ENCODE measurements at regions not wholly inside any gene's neighbourhood (a gene's known extent, or its start where the extent isn't known, plus 50 kb on each side); places are given as distances from the start of the nearest gene placed in this dataset.

DNA sequence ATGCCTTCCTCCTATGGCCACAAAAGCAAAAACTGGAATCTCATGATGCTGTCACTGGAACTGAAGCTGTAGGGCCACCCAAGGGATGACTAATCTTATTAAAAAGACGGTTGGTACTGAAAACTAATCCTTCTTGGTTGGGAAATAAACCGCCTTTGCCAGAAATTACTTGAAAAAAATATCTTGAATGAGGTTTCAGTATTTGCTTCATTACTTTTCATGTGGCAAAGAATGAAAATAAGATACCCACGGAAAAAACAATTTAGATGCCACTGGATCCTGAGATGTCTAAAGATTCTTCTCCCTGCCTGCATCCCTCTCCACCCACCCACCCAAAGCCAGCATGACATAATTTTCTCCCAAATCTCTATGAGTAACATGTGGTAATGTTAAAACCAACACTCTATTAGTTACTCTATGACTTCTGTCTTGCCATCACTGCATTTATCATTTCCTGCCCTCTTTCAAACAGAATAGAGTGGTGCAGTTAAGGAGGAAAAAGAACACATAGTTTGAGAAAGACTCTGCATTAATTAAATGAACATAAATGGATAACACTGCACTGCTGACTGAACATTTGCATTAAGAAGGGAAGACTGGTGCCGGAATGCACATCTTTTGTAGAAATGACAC, 111.8 kb upstream of the DPH6 start:
- no peak for DNase-seq (ENCODE audit: low spot score)

DNA sequence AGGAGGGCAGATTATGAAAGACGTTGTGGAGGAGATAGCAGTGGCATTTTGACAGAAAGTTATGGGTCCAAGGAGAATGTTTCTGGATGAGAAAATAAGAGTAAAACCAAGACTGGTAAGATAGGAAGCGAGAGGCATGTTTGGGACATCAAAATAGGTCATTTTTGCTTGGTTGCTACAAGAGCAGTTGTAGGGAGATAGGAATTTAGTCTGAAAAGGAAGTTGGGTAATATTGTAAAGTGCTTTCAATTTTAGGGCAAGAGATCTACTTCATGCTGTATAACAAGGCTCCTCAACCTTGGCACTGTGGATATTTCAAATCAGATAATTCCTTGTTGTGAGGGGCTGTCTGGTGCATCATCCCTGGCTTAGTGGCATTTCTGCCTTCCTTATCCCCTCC, 118.0 kb upstream of the DPH6 start:
- no peak for DNase-seq (ENCODE audit: low spot score)

DNA sequence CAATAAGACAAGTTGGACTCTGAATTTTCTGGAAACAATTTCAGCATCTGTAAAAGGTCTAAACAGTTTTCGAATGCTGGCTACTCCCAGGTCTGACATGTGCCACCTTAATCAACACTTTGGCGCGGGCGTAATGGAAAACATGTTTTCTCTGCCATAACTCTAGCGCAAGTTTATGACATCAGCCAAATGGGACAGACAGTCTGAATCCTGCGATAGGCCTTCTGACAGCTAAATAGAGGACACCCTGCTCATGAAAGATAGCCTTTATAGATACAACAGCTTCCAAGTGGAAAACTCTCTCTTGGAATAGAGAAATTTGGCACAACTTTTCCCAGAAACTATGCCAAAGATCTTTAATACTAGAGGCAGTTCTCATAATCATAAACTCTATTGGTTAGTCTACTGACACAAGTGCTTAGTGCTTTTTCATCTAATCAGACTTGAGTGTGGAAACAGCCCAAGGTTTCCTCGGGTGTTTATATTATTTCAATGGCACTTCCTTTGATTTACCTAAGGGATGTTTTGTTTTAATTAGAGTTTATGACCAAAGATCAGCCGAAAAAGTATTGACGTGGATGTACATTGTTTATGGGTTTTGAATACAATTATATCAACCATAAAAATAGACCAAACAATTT, 120.1 kb upstream of the DPH6 start:
- no peak for DNase-seq (ENCODE audit: low spot score)

DNA sequence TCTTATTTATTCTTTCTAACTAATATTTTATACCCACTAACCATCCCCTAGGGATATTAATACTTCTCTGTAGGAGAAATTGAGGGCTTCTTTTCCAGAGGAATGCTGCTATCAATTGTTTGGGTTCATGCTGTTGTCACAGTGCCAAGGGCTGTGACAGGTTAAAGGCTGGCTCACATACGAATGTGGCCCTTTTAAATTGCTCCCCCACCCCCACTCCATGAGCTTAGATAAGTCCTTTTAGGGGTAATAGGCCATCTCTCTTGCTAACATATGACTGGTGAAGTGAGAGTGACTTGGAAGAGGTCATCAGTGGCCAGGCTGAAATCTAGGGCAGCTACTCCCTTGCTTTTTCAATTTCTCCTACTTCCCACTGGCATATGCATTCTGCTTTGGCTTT, 121.9 kb upstream of the DPH6 start:
- DNase-seq (ENCODE audit: low spot score), result no peak

DNA sequence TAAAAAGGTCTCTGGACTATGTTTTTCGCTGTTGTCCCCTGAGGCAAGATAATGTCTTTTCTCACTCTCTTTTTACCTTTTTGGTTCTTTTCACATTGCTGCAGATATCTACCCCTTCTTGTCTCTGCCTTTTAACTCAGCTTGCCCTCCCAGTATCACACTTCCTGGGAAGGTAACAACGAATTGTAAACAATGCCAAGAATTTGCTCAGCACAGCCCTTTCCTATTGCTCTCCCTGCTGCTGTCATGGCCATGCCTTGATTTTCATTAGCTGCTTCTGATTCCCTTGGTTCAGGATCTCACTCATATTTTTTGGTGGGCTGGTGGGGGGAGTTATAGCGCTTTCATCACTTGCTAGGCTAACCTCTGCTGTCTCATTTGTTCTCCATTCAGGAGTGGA, 123.1 kb upstream of the DPH6 start:
- DNase-seq (ENCODE audit: low spot score), result no peak

DNA sequence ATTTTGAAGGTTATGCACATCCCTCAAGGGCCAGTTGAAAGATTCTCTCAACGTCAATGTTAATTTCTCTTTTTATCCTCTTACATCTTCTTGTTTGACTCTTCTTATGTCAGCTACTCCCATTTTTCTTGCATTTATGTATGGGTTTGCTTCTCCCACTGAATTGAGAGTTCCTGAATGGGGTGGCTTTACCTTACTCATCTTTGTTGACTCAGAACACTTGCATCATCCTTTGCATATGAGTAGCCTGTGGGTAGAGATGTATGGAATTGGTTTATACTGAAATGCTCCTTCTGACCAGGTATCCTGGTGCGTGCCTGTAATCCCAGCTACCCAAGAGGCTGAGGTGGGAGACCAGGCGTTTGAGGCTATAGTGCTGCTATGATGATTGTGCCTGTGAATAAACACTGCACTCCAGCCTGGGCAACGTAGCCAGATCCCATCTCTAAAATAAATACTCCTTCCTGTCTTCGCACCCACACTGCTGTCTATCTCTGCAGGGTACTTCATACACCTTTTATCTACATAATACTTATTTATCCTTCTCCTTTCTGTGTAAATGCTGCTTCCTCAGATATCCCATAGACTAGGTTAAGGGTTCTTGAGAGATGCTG, 123.6 kb upstream of the DPH6 start:
- no peak for DNase-seq (ENCODE audit: low spot score)

DNA sequence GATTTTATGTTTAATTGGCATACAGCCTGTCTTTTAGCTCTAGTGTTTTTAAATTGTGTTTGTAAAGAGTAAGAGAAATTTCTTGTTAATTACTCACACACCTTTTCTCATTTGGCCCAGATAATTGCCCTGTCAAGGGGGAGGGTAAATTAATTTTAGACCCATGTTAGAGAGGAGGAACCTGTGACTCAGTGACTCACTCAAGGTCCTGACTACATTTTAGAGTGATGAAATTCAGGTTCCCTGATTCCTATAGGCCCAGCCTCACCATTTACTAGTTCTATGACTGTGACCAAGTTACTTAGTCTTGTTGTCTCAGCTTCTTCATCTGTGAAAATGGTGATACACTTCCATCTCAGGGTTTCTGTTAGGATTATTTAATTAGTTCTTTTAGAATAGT, 125.2 kb upstream of the DPH6 start:
- no peak for DNase-seq (ENCODE audit: low spot score)

DNA sequence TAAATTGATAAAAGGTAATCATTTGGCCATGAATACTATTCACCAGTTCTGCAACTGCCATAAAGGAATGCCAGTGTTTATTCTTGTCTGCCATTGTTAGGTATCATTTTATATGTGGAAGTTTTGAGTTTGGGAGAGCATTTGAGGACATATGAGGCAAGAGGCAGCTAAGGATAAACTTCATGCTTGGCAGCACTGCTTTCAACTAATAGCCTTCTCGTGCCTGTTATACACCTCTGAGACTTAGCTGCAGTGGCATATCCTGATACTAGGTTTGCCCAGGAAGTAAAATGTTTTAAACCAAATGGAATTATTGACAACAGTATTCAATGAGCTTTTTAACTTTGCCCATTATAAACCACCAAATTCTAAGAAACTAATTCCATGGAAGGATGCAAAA, 126.0 kb upstream of the DPH6 start:
- no peak for DNase-seq (ENCODE audit: low spot score)

DNA sequence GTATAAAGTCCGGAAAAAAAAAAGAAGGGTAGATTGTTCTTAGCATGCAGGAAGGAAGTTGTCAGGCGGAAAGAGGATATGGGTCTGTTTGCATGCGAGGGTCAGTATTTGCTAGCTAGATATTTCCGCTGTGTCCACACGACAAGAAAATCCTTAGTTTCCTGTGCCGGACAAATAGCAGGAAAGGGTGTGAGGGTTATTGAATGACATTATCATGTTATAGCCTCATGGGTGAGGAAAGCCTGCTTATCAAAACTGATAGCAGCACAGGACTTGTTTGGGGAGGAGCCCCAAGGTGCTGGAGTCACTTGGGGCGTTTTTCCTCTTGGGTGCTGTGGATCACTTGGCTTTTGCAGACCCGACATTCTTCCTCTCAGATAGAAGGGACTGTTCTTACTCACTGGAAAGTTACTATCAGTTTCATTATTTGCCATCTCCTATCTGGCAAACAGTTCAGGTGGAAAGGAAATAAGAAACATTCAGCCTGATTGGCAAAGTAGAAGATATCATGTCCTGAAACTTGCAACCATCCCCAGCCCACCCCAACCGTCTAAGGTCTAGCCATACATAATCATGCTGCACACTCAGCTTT, 127.2 kb upstream of the DPH6 start:
- no peak for DNase-seq (ENCODE audit: low spot score)

DNA sequence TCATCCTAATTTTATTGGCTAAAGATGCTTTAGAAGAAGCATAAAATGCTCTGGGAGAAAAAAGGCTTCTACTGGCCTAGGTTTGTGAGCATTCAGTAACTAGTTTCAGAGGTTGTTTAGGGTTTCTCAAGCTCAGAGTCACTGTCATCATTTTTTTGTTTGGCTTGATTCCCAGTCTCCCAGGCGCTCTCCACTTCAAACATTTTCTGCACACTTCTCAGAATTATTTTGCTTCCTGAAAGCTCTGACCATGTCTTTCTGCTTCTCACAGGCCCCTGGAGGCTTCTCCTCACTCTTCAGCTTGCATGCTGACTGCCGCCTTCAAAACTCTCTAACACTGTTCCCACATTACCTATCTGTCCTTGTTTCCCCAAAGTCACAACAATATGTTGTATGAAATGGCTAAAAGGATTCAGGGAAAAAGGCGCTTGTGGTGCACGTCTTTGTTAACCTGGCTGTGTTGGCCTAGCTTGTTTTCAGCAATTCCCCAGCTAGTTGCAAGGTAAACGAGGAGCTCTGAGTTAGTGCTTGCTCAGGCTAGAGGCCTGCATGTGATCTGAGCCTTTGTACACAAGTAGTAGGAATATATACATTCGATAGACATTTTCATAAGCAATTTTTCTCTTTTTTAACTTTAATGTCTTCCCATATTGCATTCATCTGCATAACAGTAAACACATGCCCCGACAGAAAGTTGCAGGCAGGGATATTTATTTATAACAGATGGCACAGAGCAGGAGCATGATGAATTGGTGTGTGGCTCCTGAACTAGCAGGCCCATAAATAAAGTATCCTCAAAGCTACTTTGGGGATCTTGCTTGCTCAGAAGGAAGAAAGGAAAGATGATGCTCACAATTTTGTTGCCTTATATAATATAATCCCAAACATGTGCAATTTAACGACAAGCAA, 129.2 kb upstream of the DPH6 start:
- no peak for DNase-seq (ENCODE audit: low spot score)

DNA sequence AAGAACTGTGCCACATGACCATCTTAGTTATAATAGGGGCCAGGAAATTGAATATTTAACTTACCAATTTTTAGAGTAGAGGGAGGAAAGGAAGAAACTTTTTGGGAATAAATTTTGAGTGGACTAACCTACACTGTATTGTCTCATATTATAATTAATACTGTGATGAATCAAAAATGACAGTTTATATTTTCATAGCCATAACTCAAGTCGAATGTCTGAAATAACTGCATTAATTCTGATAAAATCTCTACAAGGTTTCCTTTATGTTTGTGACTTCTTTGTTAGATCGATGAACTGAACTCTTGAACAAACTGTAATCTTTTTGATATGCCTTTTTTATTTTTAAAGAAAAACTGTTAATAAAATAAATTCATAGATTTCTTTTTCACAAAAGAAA, 132.8 kb upstream of the DPH6 start:
- no peak for DNase-seq (ENCODE audit: low spot score)

DNA sequence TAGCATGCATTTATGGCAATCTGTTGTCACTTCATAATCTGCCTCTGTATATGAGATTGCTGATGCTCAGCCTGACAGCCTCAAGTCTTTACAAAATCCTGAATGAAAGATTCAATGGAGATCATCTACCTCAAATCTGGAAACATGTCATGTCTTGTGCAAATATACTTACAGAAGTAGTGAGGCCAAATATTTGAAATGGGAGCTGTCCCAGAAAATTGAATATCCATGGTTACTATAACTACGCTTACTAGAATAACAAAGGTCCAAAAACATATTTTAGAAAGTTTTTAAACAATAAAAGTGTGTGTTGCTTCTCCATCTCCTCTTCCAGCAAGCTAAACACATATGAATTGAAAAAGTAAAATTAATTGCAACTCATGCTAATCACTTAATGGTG, 133.2 kb upstream of the DPH6 start:
- no peak for DNase-seq (ENCODE audit: low spot score)

DNA sequence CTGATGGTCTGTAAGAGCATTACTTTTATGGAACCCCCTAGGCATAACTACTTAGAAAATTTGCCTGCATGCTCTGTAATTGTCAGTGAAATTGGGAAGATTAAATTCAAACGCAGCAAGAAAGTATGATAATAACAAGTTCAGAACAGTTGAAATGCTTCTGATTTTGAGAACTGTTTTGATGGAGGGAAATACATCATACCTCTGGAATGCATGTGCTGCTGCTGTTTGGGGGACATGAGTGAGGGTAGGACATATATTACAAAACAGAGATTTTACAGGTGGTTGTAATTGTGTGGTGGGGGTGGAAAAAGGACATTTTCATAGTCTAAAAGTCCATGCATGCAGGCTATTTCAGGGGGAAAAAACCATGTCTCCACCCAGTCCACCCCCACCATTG, 135.0 kb upstream of the DPH6 start:
- DNase-seq (ENCODE audit: low spot score), result no peak

DNA sequence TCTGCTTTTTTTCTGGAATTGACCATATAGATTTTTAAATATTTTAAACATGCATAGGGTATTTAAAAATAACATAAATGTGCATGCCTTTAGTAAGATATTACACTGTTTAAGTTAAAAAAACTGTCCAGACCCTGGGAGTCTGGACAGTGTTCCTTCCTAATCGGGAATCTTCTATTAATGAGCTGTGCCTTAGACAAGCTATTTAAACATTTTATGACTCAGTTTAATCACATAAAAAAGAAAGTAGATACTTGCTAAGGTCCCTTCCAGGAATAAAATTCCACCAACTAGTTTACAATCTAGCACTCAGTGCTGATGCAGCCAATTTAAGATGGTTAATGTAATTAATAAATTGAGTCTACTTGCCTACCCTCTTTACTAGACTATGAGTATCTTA, 140.4 kb upstream of the DPH6 start:
- no peak for DNase-seq (ENCODE audit: low spot score)

DNA sequence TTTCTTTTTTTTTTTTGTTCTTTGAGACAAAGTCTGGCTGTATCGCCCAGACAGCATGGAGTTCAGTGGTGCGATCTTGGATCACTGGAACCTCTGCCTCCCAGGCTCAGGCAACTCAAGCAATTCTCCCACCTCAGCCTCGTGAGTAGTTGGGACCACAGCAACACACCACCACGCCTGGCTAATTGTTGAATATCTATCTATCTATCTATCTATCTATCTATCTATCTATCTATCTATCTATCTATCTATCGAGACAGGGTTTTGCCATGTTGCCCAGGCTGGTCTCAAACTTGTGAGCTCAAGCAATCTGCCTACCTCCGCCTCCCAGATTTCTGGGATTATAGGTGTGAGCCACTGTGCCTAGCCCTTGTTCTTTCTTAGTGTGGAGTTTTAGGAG, 143.3 kb upstream of the DPH6 start:
- no peak for DNase-seq (ENCODE audit: low spot score)

DNA sequence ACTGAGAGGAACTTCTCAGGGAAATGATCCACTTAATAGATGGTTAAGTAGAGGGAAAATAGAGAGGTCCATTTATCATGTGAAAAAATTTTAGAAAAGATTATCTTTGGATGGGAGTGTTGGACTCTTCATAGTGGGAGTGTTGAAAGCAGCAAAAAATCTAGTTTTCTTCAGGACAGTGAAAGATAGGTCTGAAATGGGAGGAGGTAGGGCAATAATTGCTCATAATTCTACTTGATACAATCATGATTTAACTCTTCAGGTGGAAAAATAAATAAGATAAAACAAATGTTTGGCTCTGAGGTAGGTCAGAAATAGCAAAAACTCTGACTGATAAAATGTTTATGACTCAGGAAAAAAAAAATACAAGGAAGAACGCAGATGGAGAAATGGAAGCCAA, 144.1 kb upstream of the DPH6 start:
- DNase-seq (ENCODE audit: low spot score), result no peak

DNA sequence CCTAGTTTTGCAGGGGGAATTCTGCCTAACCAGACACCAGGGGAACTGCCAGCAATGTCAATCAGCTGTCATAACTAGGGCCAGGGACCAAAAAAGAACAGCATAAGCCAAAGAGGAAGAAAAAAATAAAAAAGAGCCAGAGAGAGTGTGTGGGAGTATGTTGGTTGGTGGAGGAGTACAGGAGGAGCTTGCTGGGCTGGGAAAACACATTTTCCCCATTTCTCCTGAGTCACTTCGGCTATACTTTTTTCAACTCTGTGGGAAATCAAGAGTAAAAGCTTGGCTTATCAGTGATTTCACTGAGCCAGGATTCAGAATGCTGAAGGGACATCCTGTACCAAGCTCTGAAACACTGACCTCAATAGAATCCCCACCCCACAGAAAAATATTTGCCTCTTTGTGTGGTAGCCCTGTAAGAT, 144.7 kb upstream of the DPH6 start:
- DNase-seq (ENCODE audit: low spot score), result no peak

DNA sequence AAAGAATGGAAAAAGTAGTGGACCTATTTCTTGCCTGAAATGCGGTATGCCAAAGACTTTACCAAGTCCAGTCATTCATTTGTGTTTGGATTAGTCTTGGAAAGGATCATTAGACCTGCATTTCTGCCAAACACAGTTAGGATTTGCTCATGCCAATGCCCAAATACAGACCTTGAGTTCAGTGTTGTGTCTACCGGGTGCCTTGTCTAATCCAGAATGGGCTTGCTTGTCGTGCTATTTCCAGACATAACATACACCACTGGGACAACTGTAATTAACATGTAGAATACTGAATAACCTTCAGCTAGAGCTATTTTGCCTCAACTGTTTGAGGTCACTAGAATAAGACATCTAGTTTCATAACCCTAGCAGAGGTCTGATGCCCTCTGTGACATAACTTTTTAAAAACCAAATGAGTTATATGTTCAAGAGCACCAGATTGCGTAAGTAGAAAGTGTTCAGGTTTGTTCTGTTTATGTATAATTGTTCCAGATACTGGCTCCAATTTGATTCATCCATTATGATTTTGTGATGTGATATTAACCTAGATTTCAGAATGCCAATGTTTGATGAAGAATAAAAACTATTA, 145.3 kb upstream of the DPH6 start:
- no peak for DNase-seq (ENCODE audit: low spot score)

DNA sequence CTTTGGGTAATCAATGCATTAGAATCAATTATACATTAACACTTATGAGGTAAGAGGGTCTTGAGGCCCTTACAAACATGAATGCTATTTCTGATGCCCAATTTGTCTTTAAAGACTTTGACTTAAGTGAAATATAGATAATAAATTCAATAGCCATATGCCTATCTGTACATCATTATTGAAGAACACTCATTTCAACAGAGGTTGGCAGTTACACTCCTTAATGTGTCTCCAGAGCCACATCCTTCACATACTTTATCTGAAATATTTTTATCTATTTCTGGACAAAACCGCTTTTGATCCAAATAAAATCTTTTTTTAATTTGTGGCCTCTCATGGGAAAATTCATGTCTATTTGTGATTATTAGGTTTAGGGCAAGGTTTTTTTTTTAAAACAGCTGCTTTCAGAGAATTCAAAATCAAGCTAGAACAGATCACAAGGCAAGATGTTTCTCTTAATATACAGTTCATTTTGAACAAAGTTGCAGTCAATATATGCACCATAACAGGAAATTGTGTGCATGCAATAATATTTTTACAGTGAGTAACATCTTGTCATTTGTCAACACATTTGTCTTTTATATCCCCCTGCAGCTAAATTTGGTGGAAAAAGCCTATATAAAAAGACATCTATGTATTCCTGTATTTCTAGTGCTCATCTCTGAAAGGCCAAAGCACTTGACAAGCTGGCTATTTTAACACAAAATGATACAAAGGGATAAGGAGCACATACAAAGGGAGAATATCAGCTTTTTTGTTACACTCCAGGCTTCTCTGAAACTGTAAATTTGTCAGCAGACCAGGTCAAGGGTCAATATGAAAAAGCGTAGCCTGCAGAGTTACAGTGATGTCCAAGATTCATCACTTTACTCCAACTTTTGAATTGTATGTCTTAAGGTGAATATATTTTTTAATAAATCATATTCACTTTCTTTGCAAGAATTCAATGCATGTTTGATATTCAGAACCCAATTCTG, 146.2 kb upstream of the DPH6 start:
- DNase-seq (ENCODE audit: low spot score), result no peak

DNA sequence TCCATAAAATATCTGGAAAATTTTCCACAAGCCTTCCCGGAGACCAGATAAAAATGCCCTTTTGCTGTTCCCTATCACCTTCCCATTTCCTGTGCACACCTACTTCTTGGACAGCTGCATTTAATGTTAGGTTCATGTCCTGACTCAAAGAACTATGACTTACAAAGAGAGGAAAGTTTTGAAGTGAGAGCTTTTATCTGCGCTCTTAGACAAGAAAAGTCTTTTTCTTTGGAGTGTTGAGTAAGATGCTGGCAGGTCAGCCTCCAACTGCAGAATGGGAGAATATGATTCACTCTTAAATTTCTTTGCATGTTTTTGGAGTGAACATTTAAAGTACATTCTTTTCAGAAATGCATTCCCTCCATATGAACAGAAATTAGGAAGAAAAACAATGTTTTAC, 147.3 kb upstream of the DPH6 start:
- no peak for DNase-seq (ENCODE audit: low spot score)

DNA sequence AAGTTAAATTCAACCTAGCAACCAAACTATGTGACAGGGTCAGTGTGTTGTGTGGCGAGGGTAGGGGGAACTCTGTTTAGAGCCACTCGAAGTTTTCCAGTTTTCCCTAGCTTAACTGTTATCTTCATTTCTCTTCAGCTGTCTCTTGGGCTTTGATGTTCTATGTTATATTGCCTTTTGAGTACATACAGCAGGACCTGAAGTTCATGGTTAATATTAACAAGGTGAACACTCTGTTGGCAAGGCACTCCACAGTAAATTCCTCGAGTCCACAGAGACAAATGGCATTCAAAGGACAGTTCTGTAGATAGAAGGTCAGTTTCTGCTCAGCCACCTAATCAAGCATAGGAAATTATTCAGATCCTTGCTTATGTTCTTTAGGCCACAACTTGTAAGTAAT, 147.9 kb upstream of the DPH6 start:
- DNase-seq (ENCODE audit: low spot score), result no peak

All from cerebellar cortex (tissue), 1 donor.